ENCODE measurements at regions not wholly inside any gene's neighbourhood (a gene's known extent, or its start where the extent isn't known, plus 50 kb on each side); places are given as distances from the start of the nearest gene placed in this dataset.

DNA sequence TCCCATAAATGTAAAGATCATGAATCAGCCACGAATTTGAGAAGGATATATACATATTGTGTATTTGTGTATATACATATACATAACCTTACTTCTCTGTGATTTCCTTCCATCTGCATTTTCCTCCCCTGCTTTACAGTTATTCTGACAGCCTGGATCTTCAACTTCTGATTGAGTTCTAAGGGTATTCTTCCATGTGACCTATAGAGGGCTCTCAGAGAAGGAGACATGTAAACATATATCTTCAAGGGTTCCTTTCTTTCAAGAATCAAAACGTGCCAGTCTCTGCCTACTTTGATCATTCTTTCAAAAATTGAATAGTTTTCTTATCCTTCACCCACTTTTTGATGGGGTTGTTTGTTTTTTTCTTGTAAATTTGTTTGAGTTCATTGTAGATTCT lies 453.7 kb upstream of the POT1 start:
- TF ChIP-seq, protein P1, sequence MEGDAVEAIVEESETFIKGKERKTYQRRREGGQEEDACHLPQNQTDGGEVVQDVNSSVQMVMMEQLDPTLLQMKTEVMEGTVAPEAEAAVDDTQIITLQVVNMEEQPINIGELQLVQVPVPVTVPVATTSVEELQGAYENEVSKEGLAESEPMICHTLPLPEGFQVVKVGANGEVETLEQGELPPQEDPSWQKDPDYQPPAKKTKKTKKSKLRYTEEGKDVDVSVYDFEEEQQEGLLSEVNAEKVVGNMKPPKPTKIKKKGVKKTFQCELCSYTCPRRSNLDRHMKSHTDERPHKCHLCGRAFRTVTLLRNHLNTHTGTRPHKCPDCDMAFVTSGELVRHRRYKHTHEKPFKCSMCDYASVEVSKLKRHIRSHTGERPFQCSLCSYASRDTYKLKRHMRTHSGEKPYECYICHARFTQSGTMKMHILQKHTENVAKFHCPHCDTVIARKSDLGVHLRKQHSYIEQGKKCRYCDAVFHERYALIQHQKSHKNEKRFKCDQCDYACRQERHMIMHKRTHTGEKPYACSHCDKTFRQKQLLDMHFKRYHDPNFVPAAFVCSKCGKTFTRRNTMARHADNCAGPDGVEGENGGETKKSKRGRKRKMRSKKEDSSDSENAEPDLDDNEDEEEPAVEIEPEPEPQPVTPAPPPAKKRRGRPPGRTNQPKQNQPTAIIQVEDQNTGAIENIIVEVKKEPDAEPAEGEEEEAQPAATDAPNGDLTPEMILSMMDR (IDR thresholded peaks at IDR 0.05; ENCODE audit: low read depth, low read length, poor library complexity, severe bottlenecking), result no peak
- TF ChIP-seq EZH2phosphoT487 (IDR thresholded peaks at IDR 0.05; ENCODE audit: borderline replicate concordance, low read length), result no peak

All from DOHH2 (cell line).